IMR-90 (cell line): ENCODE measurements at regions not wholly inside any gene's neighbourhood (a gene's known extent, or its start where the extent isn't known, plus 50 kb on each side); places are given as distances from the start of the nearest gene placed in this dataset.

Experiments
- ATAC-seq: fragments of 200-7000 bp; cut with Tn5 transposase; 2 replicates; pipeline ENCODE4 v1.9.1; 2020; ENCODE audit warnings: low read depth, mild to moderate bottlenecking, moderate library complexity
- BruUV-seq: library from RNA; stranded (reverse); fragments of 400-500 nt; replicated peaks from 2 replicates; lab custom pipeline; 2021; lab: Mats Ljungman, UMichigan
- CTCF ChIA-PET: fragments of 300-600 bp; formaldehyde crosslinking; extraction: SDS; loops from one replicate; lab custom pipeline; 2021; ENCODE audit warnings: antibody characterized with exemption; lab: Yijun Ruan, JAX
- POLR2A ChIA-PET: fragments of 300-600 bp; sonication (Branson Sonifier 250); formaldehyde crosslinking; loops from one replicate; lab custom pipeline; 2022; ENCODE audit warnings: antibody characterized with exemption; ENCODE audit not compliant: unreplicated experiment; lab: Charles Lee
- DNase-seq: peaks from one replicate; pipeline ENCODE4 v3.0.0; 2013
- H2AFZ ChIP-seq: replicated peaks from 2 replicates; pipeline ENCODE3; 2013; ENCODE audit warnings: low read length, mild to moderate bottlenecking; ENCODE audit not compliant: poor library complexity
- H2AK5ac ChIP-seq: 2 replicates; pipeline ENCODE4 v1.6.1; 2013; ENCODE audit warnings: low read depth, low read length, inconsistent platforms
- H2AK9ac ChIP-seq: replicated peaks from 2 replicates; pipeline ENCODE3; 2013; ENCODE audit warnings: mild to moderate bottlenecking, low read depth, low read length, moderate library complexity; ENCODE audit not compliant: poor library complexity
- H2BK120ac ChIP-seq: 2 replicates; pipeline ENCODE4 v1.6.1; 2013; ENCODE audit warnings: low read depth, low read length, inconsistent platforms
- H2BK15ac ChIP-seq: 3 replicates; pipeline ENCODE4 v1.6.1; 2013; ENCODE audit warnings: low read depth, low read length, inconsistent platforms
- H2BK20ac ChIP-seq: 2 replicates; pipeline ENCODE4 v1.6.1; 2013; ENCODE audit warnings: low read depth, mild to moderate bottlenecking, inconsistent platforms, low read length, moderate library complexity
- H2BK5ac ChIP-seq: 2 replicates; pipeline ENCODE4 v1.6.1; 2013; ENCODE audit warnings: mild to moderate bottlenecking, low read depth, low read length, inconsistent platforms; ENCODE audit not compliant: poor library complexity, severe bottlenecking
- H3K14ac ChIP-seq: replicated peaks from 2 replicates; pipeline ENCODE4 v1.6.1; 2013; ENCODE audit warnings: low read depth, low read length, inconsistent platforms
- H3K18ac ChIP-seq: 2 replicates; pipeline ENCODE4 v1.6.1; 2013; ENCODE audit warnings: low read depth, low read length, control low read depth
- H3K23ac ChIP-seq: 2 replicates; pipeline ENCODE4 v1.6.1; 2013; ENCODE audit warnings: low read depth, low read length, inconsistent platforms
- H3K27ac ChIP-seq: 2 replicates; pipeline ENCODE4 v1.5.1; 2013; ENCODE audit warnings: mild to moderate bottlenecking, control low read depth, low read length; ENCODE audit not compliant: insufficient read depth
- H3K27me3 ChIP-seq: 2 replicates; pipeline ENCODE4 v1.6.1; 2013; ENCODE audit warnings: low read length; ENCODE audit not compliant: control insufficient read depth, insufficient read depth
- H3K36me3 ChIP-seq: 2 replicates; pipeline ENCODE4 v1.6.1; 2013; ENCODE audit warnings: low read length, mixed read lengths; ENCODE audit not compliant: control insufficient read depth, insufficient read depth
- H3K4ac ChIP-seq: 2 replicates; pipeline ENCODE4 v1.6.1; 2013; ENCODE audit warnings: low read depth, low read length, inconsistent platforms
- H3K4me1 ChIP-seq: 2 replicates; pipeline ENCODE4 v1.6.1; 2013; ENCODE audit warnings: low read length, mixed read lengths; ENCODE audit not compliant: control insufficient read depth, insufficient read depth
- H3K4me2 ChIP-seq: 2 replicates; pipeline ENCODE4 v1.6.1; 2013; ENCODE audit warnings: low read depth, mild to moderate bottlenecking, control low read depth, low read length, moderate library complexity
- H3K4me3 ChIP-seq: 2 replicates; pipeline ENCODE4 v1.5.1; 2013; ENCODE audit warnings: low read depth, mild to moderate bottlenecking, control low read depth, low read length, moderate library complexity; ENCODE audit not compliant: insufficient read depth
- H3K56ac ChIP-seq: 2 replicates; pipeline ENCODE4 v1.6.1; 2013; ENCODE audit warnings: low read length, inconsistent platforms; ENCODE audit not compliant: insufficient read depth; ENCODE audit errors: extremely low read depth
- H3K79me1 ChIP-seq, 2 experiments: 2 replicates each; pipeline ENCODE4 v1.6.1; 2013; ENCODE audit warnings: low read length in 2 of 2, inconsistent platforms in 1 of 2, low read depth in 1 of 2
- H3K9ac ChIP-seq: 2 replicates; pipeline ENCODE4 v1.6.1; 2013; ENCODE audit warnings: low read depth, low read length, control low read depth
- H3K9me1 ChIP-seq: 2 replicates; pipeline ENCODE4 v1.6.1; 2013; ENCODE audit warnings: low read length, inconsistent platforms; ENCODE audit not compliant: insufficient read depth
- H3K9me3 ChIP-seq: 2 replicates; pipeline ENCODE4 v1.6.1; 2013; ENCODE audit warnings: low read length; ENCODE audit not compliant: control insufficient read depth, insufficient read depth
- H4K20me1 ChIP-seq: 2 replicates; pipeline ENCODE4 v1.6.1; 2013; ENCODE audit warnings: low read length, inconsistent platforms; ENCODE audit not compliant: insufficient read depth
- H4K5ac ChIP-seq: 2 replicates; pipeline ENCODE4 v1.6.1; 2013; ENCODE audit warnings: mild to moderate bottlenecking, low read depth, low read length, control low read depth
- H4K8ac ChIP-seq, 2 experiments: 2 replicates each; pipeline ENCODE4 v1.6.1; 2013; ENCODE audit warnings: low read depth in 2 of 2, low read length in 2 of 2, control low read depth in 1 of 2, inconsistent platforms in 1 of 2
- H4K91ac ChIP-seq: 2 replicates; pipeline ENCODE4 v1.6.1; 2013; ENCODE audit warnings: low read depth, low read length, inconsistent platforms; ENCODE audit not compliant: insufficient read depth
- BHLHE40 ChIP-seq: fragments of 150-350 bp; IDR thresholded peaks from 2 replicates; pipeline ENCODE4 v1.6.1; 2016; ENCODE audit warnings: mild to moderate bottlenecking, low read depth, low read length
- CEBPB ChIP-seq: IDR thresholded peaks from 2 replicates; pipeline ENCODE4 v1.6.1; 2012; ENCODE audit warnings: low read depth, low read length, improper control_type of control experiment
- CHD1 ChIP-seq: IDR thresholded peaks from 2 replicates; pipeline ENCODE4 v1.6.1; 2012; ENCODE audit warnings: low read depth, low read length, improper control_type of control experiment
- CTCF ChIP-seq: conservative IDR thresholded peaks from 2 replicates; pipeline ENCODE4 v1.5.1; 2012; ENCODE audit warnings: mild to moderate bottlenecking, low read depth, low read length, improper control_type of control experiment
- ELK1 ChIP-seq: fragments of 150-350 bp; IDR thresholded peaks from 2 replicates; pipeline ENCODE4 v1.6.1; 2016; ENCODE audit warnings: low read depth, mild to moderate bottlenecking, low read length, moderate library complexity, borderline replicate concordance
- MAFK ChIP-seq: IDR thresholded peaks from 2 replicates; pipeline ENCODE4 v1.6.1; 2012; ENCODE audit warnings: low read depth, low read length, improper control_type of control experiment
- MAZ ChIP-seq: IDR thresholded peaks from 2 replicates; pipeline ENCODE4 v1.6.1; 2012; ENCODE audit warnings: low read depth, mild to moderate bottlenecking, low read length, improper control_type of control experiment, moderate library complexity, borderline replicate concordance
- MXI1 ChIP-seq: IDR thresholded peaks from 2 replicates; pipeline ENCODE4 v1.6.1; 2012; ENCODE audit warnings: low read depth, mild to moderate bottlenecking, low read length, moderate library complexity, borderline replicate concordance
- NFE2L2 ChIP-seq: fragments of 150-350 bp; IDR thresholded peaks from 2 replicates; pipeline ENCODE4 v1.6.1; 2016; ENCODE audit warnings: low read depth, mild to moderate bottlenecking, low read length
- POLR2A ChIP-seq: IDR thresholded peaks from 2 replicates; pipeline ENCODE4 v1.6.1; 2012; ENCODE audit warnings: mild to moderate bottlenecking, low read depth, low read length
- RAD21 ChIP-seq: IDR thresholded peaks from 2 replicates; pipeline ENCODE4 v1.6.1; 2012; ENCODE audit warnings: low read length, improper control_type of control experiment
- SMC3 ChIP-seq: fragments of 150-350 bp; IDR thresholded peaks from 2 replicates; pipeline ENCODE4 v1.6.1; 2016; ENCODE audit warnings: low read depth, mild to moderate bottlenecking, antibody characterized with exemption, low read length, moderate library complexity
- USF2 ChIP-seq: fragments of 150-350 bp; IDR thresholded peaks from 2 replicates; pipeline ENCODE4 v1.6.1; 2017; ENCODE audit warnings: mild to moderate bottlenecking, antibody characterized with exemption, low read length, low read depth
- WGBS, 2 experiments: methylation state at CpG; one replicate each; pipeline versions ENCODE4 v1.1.5 to v1.1.7; 2013; ENCODE audit warnings: missing lambda C conversion rate in 2 of 2; ENCODE audit not compliant: insufficient read length in 1 of 2; ENCODE audit errors: extremely low coverage in 2 of 2; 5-methylcytosine and 5-hydroxymethylcytosine counted together
- dilution Hi-C: fragments of 300-500 bp; cut with HindIII; formaldehyde crosslinking; loops from one replicate; pipeline ENCODE4 v1.14.3; 2018; ENCODE audit warnings: low sequenced_read_pairs; ENCODE audit not compliant: unreplicated experiment
- in situ Hi-C: fragments of 300-500 bp; cut with MboI; formaldehyde crosslinking; loops from 3 replicates; pipeline ENCODE4 v1.14.3; 2019; ENCODE audit warnings: low sequenced_read_pairs, inconsistent platforms, mixed read lengths
- intact Hi-C: fragments of 100-400 bp; cut with micrococcal nuclease; formaldehyde crosslinking; loops from 2 replicates; pipeline ENCODE4 v1.10.0; 2022

- Histone ChIP-seq H3K79me1 (peaks cover 20 to 59% of the 10 kb centered on the region in 2 experiments), H2BK5ac (peak overlapping the region; percentile 54), H3K4me3 (no peak overlapping the region), H3K4me2 (peak overlapping the region; percentile 55; the same call in 1 of the 2 replicates), H2BK120ac (peak overlapping the region; percentile 82), H3K23ac (peak overlapping the region; percentile 24; the same call in 1 of the 2 replicates), H2AK9ac (peak overlapping the region; percentile 33), H3K36me3 (no peaks in the 10 kb centered on the region; the same call in 1 of the 2 replicates), H3K56ac (no peak overlapping the region), H3K27ac (peak overlapping the region; percentile 71), H2BK15ac (no peak overlapping the region), H2BK20ac (peak overlapping the region; percentile 47), H4K5ac (peak overlapping the region; percentile 26), H4K91ac (peak overlapping the region; percentile 69), H3K4me1 (peaks cover 3% of the 10 kb centered on the region), H3K27me3 (no peaks in the 10 kb centered on the region), H3K9me3 (peaks cover 6% of the 10 kb centered on the region; the same call in 1 of the 2 replicates), H3K14ac (peak overlapping the region; percentile 58; the same call in 1 of the 2 replicates), H2AK5ac (peak overlapping the region; percentile 85), H3K9me1 (no peaks in the 10 kb centered on the region), H2AFZ (peak overlapping the region; percentile 67), H3K4ac (peak overlapping the region; percentile 74), H3K18ac (peak overlapping the region; percentile 3; the same call in 1 of the 2 replicates), H3K9ac (peak overlapping the region; percentile 57), H4K8ac (peak overlapping the region in 1 of 2 experiments; percentile 79; a peak in 2 of 4 replicates), H4K20me1 (peaks cover 8% of the 10 kb centered on the region)
- intact Hi-C loops, result loop anchor here (1.0 to 10.0 kb wide), 5 partner anchors 43 to 683 kb away; no protein-coding TSS in a partner anchor
- ChIA-PET POLR2A (interaction anchor here (0.6 kb wide), 1 partner anchor 43 kb away, joined by 3 read pairs; no protein-coding TSS in a partner anchor), CTCF (interaction anchor here (0.6 to 1.0 kb wide), 3 partner anchors 57 to 163 kb away, joined by 3 read pairs; no protein-coding TSS in a partner anchor)
- in situ Hi-C loops, result no loop called here
- dilution Hi-C loops, result no loop called here
- peak; percentile 87 for DNase-seq
- ATAC-seq, result peak; percentile 95
- no TSS peak for BruUV-seq
- TF ChIP-seq RAD21 (peak; percentile 99), BHLHE40 (peak; percentile 25; the same call in 1 of the 2 replicates), CTCF (peak; percentile 96), POLR2A (peak; percentile 45; the same call in 1 of the 2 replicates), MXI1 (0 out of 2 replicates have a peak, but pooled peaks have one; percentile 31), CHD1 (0 out of 2 replicates have a peak, but pooled peaks have one; percentile 70), ELK1 (no peak), MAFK (peak; percentile 22; the same call in 1 of the 2 replicates), USF2 (no peak), CEBPB (no peak), NFE2L2 (no peak), SMC3 (peak; percentile 98), MAZ (peak; percentile 81)
- 10% methylated on average over 10 of the region's 23 CpGs; no CpG with 5 or more reads in 1 of the 2 experiments for WGBS, 2 experiments
Observed at GRCh38 chr17:77331301-77331864, 190.6 kb downstream of the SEC14L1 start.
